ENCODE measurements at regions not wholly inside any gene's neighbourhood (a gene's known extent, or its start where the extent isn't known, plus 50 kb on each side); places are given as distances from the start of the nearest gene placed in this dataset.

DNA sequence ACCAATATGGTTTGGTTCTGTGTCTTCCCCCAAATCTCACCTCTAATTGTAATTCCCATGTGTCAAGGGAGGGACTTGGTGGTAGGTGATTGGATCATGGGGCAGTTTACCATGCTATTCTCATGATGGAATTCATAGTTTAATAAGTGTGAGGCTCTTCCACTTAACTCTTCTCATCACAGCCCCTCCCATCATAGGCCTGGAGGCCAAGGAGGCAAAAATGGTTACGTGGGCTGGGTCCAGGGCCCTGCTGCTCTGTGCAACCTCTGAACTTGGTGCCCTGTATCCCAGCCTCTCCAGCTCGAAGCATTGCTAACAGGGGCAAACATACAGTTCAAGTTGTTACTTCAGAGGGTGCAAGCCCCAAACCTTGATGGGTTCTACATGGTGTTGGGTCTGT, 232.7 kb downstream of the ADGRG6 start:
- TF ChIP-seq POLR2A (IDR thresholded peaks at IDR 0.05) (no peak), CTCF (IDR thresholded peaks at IDR 0.05) (no peak)
